ENCODE measurements at regions not wholly inside any gene's neighbourhood (a gene's known extent, or its start where the extent isn't known, plus 50 kb on each side); places are given as distances from the start of the nearest gene placed in this dataset.

DNA sequence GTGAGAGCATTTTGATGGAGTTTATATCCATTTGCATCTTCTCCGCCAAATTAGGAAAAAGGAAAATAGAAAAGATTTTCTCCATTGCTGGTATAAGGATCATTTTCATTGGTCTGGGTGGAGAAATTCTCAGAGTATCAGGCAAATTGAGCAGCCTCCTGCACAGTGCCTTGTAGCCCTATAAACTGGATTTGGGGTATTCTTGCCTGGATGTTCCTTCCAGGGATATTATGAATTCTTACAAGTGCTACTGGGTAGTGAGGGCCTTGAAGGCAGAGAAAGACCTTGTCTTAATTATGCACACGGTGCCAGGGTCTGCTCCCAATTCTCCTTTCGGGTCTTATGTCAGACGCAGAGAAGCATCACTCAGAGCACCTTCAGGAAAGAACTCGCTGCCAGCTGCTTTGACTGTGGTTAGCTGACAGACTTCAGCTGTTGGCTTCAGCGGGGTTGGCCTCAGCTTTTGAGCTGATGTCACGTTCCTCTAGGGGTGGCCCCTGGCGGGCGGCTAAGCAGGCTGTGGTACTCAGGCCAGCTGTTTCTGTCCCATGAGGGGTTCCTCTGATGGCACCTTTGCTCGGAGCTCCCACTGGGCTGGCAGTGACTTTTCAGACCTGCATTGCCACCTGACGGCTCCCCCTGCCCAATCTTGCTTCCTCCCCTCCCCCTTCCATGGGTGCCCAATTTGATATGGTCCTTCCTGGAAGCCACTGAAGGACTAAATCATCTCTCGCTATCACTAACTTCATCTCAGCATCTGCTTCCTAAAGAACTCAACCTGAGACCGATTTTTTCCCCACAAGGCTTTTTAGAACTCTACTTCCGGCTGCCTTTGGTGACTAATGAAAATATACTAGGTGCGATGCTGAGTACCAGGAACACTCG lies 519.5 kb downstream of the BCOR start:
- DNase-seq = peak; percentile 11

DNA sequence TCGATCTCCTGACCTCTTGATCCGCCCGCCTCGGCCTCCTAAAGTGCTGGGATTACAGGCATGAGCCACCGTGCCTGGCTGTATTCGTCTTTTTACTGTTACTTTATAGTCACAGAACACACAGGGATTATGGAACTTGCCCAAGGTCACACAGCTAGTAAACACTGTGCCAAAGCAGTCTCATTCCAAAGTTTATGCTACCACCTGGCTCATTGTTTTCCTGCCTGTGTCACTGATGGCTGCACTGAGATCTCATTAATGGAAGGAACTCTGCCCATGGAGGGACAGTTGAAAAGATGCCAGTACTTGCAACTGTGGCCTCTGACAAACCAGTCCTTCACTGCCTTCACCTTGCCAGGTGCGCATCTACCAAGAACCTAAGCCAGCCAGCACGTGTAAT lies 517.7 kb downstream of the BCOR start:
- DNase-seq = no peak

DNA sequence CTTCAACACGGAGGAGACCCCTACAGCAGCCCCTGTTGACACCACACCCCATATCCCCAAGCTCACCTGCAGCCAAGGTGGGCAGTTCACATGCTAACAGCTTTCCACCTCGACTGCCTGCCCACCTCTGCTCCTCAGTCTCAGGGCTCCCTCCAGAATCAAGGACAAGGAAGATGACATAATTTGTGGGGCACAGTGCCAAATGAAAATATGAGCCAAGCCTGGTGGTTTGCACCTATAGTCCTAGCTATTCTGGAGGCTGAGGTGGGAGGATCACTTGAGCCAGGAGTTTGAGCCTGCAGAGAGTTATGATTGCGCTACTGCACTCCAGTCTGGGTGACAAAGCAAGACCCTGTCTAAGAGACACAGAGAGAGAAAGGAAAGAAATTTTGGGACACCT lies 516.3 kb downstream of the BCOR start:
- no peak for DNase-seq

DNA sequence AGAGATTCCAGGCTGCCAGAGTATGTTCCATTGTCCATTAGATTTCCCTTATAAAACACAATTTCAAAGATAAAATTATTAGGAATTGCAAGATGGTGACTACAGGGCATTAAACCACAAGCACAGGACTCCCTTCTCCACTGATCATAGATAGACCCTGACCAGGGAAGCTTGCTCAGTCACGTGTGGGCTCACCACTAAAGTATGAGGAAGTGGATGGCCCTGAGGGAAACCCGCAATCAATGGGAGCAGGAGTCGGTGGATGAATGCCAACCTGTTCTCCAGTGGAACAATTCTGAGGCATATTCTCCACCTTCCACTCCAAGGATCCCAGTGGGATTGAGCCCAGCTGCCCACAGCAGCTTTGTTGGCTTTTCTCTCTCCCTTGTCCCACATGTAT lies 515.7 kb downstream of the BCOR start:
- DNase-seq = peak; percentile 53

DNA sequence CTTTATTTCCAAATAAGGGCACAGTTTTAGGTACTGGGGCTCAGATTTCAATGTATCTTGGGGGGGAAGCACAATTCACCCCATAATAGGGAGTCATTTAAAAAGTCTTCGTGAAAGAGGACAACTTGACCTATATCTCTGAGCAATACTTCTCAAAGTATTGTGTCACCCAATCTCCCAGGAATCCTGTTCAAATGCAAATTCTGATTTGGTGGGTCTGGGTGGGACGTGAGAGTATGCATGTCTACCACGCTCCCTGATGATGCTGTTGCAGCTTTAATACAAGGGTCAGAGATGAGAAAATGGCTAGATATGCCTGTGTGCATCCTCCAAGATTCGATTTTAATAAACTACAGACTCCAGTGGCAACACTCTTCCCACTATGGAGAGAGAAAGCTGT lies 514.8 kb downstream of the BCOR start:
- no peak for DNase-seq

DNA sequence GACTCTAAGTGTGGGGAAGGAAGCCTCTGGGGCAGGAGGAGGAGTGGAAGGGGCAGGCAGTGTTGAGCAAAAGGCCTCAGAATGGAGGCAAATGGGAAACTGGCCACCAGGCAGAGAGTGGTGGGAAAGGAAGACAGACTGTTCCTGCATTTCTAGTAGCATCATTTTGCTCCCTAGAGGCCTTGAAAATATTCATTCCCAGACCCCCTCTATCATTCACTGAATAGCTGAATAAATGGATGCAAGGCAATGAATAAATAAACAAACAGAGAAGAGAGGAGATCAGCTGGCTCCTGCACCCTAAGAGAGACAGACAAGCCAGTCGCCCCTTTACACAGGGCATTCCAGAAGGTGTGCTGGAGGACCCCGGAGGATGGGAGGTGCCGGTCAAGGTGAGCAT lies 511.9 kb downstream of the BCOR start:
- DNase-seq = no peak

DNA sequence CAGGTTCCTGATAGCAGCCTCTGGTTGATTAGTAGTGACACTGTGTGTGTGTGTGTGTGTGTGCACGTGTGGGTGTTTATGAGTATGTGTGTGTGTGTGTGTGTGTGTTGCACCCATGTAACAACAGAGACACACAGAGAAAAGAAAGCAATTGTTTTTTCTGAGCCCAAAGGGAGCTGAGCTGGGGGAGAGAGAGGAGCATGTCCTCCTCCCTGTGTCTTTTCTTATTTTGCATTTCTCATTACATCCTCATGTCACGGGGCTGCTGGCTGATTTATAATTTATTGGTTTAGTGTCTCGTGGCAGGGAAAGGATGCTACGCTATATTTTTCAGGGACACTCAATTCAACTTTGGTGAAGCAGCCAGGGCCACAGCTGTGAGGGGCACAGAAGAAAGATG lies 511.4 kb downstream of the BCOR start:
- DNase-seq = no peak

DNA sequence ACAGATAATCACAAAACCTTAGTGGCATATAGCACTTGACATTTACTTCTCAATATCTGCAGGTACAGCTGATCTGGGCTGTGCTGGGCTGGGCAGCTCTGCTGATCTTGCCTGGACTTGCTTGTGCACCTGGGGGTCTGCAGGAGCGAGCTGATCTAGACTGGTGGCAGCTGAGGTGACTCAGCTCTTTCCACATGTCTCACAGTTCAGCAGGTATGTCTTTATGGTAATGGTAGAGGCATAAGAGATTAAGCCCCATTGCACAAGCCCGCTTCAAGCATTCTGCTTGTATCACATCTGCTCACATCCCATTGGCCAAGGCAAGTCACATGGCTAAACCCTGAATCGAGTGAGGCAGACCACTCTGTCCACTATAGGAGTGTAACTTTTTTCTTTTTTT lies 506.7 kb downstream of the BCOR start:
- DNase-seq = no peak

DNA sequence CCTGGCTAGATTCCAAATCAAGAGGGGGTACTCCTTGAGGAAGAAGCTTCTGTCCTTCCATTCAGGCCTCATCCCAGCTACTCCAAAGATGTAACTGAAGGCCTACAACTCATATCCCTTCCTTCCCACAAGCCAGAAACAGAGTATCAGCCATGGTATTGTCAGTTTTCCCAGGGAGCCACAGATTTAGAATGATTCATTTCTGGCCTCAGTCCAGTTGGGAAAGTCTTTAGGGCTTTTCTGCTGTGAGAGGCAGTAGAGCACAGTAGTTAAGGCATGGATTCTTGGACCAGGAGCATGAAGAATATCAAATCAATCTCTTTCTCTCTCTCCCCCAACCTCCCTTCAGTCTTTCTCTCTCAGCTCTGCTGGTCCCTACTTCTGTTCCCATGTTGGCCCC lies 505.0 kb downstream of the BCOR start:
- peak; percentile 62 for DNase-seq

DNA sequence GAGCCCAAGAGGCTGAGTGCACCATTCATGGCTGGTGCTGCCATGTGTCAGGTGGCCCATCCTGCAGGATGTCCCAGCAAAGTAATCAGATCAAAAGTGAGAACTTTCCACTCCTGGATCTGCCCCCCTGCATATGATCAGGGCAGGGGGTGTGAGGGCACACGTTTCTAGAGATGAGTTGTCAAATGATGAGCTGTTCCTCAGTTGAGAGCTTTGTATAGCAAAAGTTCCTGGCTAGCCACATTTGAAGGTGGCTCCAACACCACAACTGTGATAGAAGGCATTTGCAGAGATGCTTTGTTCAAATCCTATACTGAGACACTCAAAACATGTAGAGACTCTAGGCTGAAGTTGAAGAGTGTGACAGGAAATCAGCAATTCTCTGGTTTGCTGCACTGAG lies 501.8 kb downstream of the BCOR start:
- no peak for DNase-seq

DNA sequence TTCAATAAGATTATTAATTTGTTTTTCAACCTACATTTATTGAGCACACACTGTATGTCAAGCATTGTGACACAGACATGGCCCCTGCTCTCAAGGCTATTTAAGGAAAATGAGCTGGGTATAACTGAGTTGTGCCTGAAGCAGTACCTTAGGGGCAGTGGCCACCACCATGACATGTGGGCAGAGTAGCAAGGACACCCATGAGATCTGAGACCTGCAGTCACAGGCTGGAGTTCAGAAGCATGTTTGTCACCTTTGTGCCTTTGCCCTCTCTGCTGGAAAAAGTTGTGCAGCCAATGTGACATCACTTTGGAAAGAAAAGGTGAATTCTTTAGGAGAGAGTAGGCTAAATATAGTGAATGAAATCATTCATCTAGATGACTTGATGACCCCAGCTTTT lies 501.3 kb downstream of the BCOR start:
- no peak for DNase-seq

DNA sequence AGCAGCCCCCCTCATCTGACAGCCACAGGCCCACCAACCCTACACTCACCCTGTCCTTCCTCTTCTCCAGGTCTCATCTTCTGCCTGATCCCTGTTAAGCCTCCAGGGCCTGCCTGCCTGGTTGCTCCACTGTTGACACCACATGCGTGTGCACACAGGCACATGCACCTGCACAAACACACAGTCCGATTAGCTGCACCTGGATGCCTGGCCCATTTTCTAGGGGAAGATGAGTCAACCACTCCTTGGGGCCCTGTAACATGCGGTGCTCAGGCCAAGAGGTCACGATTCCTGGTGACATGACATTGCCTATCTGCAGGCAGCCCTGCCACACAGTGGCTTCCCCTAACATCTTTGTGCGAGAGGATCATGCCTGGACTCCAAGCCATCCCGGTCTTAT lies 498.4 kb downstream of the BCOR start:
- no peak for DNase-seq

DNA sequence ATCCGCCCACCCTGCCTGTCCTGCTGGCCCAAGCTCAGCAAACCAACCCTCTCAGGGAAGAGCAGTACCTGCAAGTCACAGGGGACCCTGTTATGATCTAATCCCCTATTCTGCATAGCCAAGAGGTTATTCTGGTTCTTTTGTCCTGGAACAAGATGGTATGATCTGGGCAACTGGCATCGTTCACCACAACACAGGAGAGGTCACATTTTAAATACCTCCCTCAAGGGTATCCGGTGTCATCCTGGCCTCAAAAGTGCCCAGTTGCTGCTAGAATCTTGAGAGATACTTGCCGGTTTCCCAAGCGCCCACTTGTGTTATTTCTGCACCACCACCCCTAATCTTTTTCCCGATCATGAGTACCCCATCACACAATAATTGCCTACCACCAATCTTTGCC lies 497.5 kb downstream of the BCOR start:
- DNase-seq = no peak

DNA sequence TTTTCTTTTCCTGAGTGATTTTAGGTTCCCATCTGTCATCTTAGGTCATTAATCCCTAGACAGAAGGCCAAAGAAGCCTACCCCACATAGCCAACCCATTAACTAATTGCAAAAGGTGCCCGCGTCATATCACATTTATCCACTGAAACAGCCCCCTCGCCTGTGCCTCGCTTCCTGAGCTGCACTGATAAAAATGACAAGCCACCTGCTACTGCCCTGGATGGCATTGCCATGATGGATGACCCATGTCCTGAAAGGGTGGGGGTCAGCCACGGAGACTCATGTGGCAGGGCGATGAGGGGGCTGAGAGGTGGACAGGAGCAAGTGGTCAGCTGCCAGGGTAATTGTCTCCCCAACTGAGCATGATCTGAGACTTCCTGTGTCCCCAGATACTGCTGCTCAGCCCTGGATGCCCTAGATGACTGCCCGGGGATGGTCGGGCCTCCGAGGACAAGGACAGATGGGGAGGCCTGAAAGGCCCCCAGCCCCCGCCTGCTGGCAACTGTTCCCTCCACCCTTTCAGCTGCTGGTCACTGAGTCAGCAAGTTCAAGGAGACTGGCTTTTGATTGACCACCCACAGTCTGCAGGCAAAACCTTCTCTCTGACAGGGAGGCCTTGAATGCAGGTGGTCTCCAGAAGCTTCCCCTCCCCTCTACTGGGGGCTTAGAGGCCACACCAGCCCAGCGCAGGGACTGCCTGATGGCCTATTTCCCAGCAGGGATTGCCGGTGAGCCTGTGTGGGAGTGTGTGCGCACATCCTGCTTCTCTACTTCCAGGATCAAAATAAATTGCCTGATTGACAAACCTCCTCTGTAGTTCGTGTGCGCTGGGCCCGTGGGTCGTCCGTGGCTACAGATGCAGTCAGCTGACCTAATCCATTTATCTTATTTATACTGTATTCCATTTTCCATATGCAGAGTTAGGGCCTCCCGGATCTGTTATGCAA lies 496.3 kb downstream of the BCOR start:
- DNase-seq = no peak

DNA sequence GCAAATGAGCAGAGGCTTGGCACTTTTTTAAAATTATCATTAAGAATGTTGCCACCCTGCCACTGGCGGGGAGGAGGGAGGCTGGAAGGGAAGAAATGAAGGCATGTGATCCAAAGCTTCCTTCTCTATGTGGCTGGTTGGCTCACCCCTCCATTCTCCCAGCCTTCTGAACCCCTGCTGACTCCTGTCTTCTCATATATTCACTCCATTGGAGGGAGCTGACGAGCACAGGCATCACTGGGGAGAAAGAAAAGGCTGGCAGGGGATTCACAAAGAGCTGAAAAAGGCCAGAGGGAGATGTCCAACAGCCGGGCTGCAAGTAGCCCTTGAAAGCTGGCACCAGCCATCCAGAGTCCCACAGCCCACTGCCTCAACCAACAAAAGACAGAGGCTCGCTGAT lies 495.6 kb downstream of the BCOR start:
- DNase-seq = no peak

DNA sequence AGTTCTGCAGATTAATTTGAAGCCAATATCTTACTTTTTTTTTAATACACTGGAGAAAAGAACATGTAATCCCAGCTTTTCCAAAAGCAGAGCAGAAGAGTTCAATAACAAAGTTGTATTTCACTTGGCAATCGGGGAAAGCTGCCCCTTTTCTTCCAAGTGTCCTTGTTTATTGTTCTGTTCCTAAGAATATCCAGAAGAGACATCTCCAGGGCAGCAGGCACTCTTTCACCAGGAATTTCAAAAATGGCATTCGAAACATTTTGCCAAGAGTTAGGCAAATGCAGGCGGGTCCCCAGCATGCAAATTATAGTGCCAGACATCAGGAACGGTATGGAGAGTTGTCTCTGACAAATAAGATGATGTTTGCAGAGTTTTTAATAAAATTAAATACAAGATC lies 494.5 kb downstream of the BCOR start:
- DNase-seq = no peak

DNA sequence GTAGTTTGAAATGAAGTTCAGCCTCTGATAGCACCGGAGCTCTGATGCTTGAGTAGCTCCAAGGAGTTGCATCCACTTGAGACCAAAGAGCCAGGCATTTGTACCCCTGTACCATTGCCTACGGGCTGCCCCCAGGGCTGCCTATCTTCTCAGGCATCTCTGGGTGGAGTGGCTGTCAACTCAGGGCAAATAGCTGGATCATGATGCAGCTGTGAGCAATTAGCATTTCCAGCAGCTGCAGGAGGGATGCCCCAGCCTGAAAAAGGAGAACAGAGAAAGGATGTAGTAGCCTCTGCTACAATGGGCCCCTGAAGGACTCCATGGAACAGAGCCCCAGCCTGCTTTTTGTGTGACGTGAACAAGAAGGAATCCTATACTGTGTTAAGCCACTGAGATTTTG lies 492.6 kb downstream of the BCOR start:
- no peak for DNase-seq

DNA sequence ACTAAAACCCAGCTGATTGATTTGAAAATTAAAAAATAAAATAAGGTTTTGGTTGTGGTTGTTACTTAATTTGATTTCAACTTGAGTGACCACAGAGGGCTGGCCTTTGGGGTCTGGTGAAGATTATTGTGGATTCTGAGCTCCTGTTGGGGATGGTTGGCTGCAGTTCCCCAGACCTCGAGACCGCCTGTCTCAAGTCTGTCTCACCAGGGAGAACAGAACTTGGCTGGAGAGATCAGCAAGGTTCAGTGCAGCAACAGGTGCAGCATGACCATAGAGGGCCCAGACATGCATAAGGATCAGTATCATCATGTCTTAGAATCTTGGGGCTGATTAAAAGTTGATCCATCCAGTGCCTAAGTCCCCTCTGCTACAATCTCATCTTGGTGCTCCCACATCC lies 491.9 kb downstream of the BCOR start:
- DNase-seq = no peak

DNA sequence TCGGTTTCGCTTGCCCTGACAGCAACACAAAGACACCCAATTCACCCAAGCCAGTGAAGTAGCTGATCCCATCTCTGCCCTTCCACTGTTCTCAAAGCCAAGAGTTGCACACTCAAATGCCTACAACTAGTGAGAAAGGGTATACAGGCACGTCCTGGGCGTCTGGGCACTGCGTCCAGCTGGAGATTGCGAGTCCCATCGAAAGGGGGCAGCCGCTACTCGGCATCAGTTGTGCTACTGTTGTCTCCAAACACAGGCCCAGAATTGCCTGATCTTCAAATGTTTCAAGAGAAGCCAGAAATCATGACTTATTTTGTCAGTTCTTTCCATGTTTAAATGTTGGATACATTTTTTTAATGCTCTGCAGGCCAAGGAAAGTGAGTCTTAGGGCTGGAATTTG lies 487.8 kb downstream of the BCOR start:
- DNase-seq = no peak

DNA sequence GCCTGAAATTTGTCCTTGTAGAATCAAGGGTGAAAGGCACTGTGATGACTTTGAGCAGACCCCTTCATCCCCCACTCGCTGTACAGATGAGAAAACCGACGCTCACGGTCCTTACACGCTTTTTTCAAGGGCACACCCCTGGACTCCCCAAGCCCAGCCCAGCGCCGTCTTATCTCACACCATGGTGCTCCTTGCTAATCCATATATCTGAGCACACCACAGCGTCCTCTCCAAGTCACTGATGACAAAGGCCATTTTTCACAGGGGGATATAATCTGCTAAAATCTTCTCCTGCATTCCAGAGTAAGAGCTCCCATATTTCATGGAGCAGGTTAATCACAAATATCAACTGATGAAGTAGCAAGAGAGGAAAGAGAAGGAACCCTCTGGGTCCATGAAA lies 486.3 kb downstream of the BCOR start:
- DNase-seq = no peak

DNA sequence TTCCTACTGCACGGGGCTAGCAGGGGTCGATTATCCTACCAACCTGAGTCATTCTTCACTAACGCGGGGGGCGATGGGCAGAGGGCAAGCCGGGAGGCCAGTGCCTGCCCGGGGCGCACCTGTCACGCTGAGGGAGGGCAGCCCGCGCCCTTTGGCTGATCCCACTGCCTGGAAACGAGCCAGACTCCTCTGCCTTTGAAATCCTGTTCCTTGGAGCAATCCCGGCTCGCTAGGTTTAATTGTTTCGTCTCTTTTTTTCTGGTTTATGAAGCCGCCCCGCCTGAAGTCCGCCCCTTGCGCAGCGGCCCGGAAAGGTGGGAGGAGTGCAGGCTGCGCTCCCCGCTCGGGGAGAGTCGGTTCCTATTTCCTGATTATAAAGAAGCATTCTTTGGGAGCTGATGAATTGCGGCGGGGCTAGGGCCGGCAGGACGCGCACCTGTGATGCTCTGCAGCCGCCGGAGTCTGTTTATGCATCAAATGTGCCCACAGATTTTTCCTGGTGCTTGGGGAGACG lies 484.2 kb downstream of the BCOR start:
- DNase-seq = no peak

DNA sequence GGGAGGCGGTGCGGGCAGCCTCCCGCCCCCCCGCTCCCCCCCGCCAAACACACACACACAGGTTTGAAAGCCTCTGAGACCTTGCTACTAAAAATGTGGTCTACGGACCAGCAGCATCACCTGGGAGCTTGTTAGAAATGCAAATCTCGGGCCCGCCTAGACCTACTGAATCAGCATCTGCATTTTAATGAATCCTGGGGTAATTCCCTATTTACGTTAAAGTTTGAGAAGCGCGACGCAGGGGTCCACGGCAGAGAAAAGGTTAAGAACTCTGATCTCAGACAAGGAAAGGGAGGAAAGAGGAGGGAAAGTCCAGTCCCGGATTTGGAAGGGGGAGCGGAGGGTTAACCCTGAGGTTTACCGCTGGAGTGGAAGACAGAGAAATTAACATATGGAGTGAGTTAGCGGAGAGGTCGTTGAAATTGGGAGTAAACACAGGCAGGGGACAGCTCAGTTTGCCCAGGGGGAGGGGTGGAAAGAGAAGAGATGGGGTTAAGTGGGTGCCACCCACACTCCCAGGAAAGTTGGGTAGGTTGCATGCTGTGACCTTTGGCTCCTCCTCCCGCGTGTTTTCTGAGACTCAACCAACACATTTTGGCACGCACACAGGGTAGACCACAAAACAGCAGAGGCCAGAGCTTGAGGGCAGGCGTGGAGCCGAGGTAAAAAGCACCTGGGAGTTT lies 483.6 kb downstream of the BCOR start:
- no peak for DNase-seq

DNA sequence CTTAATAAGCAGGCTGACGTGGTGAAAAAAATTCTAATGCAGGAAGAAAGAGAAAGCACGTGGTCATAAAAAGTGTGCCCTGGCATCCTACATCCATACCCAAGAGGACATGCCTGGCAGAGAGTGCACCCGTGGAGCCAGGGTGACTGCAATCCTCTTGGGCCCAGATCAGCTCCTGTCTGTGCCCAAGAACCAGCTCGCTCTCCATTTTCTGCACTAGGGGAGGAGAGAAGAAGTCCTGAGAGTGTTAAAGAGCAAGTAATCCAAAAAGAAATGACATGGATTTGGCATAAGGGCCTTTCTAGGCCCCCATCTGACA lies 483.1 kb downstream of the BCOR start:
- no peak for DNase-seq
